SKM-1 treated with dmso at 0.1 percent for 144 hours (cell line): ENCODE measurements at regions not wholly inside any gene's neighbourhood (a gene's known extent, or its start where the extent isn't known, plus 50 kb on each side); places are given as distances from the start of the nearest gene placed in this dataset.

Experiments used
- DNase-seq: peaks from one replicate; lab custom pipeline; 2025; ENCODE audit not compliant: unreplicated experiment; lab: John Stamatoyannopoulos, UW

GRCh38 chr6:120671519-120671918 is 662.8 kb downstream of the TBC1D32 start:
- no peak for DNase-seq

- no peak for DNase-seq
These were observed 681.8 kb downstream of the TBC1D32 start for GRCh38 chr6:120652506-120652905.

GRCh38 chr6:120648713-120649112 is 685.6 kb downstream of the TBC1D32 start:
- peak; percentile 7 for DNase-seq

- DNase-seq = no peak
These were observed 688.2 kb downstream of the TBC1D32 start for GRCh38 chr6:120646101-120646500.

- no peak for DNase-seq
These were observed 701.3 kb downstream of the TBC1D32 start for GRCh38 chr6:120632975-120633374.

GRCh38 chr6:120627612-120628011 is 706.7 kb downstream of the TBC1D32 start:
- DNase-seq = no peak

GRCh38 chr6:120622127-120622631 is 712.1 kb downstream of the TBC1D32 start:
- no peak for DNase-seq

GRCh38 chr6:120620900-120621299 is 713.4 kb downstream of the TBC1D32 start:
- DNase-seq = no peak

GRCh38 chr6:120615238-120615637 is 719.0 kb downstream of the TBC1D32 start:
- no peak for DNase-seq

- DNase-seq = no peak
These were observed 719.6 kb downstream of the TBC1D32 start for GRCh38 chr6:120614723-120615122.

GRCh38 chr6:120608826-120609225 is 725.5 kb downstream of the TBC1D32 start:
- DNase-seq = no peak

GRCh38 chr6:120606743-120607142 is 727.5 kb downstream of the TBC1D32 start:
- no peak for DNase-seq

GRCh38 chr6:120604510-120604909 is 729.8 kb downstream of the TBC1D32 start:
- DNase-seq = no peak

- DNase-seq = no peak
These were observed 743.7 kb downstream of the TBC1D32 start for GRCh38 chr6:120590611-120591010.

- DNase-seq = no peak
These were observed 745.9 kb downstream of the TBC1D32 start for GRCh38 chr6:120588424-120588823.

- DNase-seq = no peak
These were observed 746.9 kb downstream of the TBC1D32 start for GRCh38 chr6:120587381-120587780.

- no peak for DNase-seq
These were observed 750.0 kb downstream of the TBC1D32 start for GRCh38 chr6:120584111-120584760.

- DNase-seq = no peak
These were observed 758.2 kb downstream of the TBC1D32 start for GRCh38 chr6:120576061-120576460.

GRCh38 chr6:120569714-120570113 is 764.6 kb downstream of the TBC1D32 start:
- DNase-seq = no peak

- no peak for DNase-seq
These were observed 769.5 kb downstream of the TBC1D32 start for GRCh38 chr6:120564779-120565178.

GRCh38 chr6:120558294-120558693 is 776.0 kb downstream of the TBC1D32 start:
- DNase-seq = no peak

GRCh38 chr6:120557554-120557953 is 776.7 kb downstream of the TBC1D32 start:
- DNase-seq = no peak

- DNase-seq = no peak
These were observed 777.8 kb downstream of the TBC1D32 start for GRCh38 chr6:120556491-120556890.
